Hepatocyte (in vitro differentiated cells): ENCODE measurements at regions not wholly inside any gene's neighbourhood (a gene's known extent, or its start where the extent isn't known, plus 50 kb on each side); places are given as distances from the start of the nearest gene placed in this dataset.

Experiments
- DNase-seq: peaks from one replicate; pipeline ENCODE4 v3.0.0-alpha.2; 2016; ENCODE audit warnings: low spot score
- H2AFZ ChIP-seq: fragments of 200-600 bp; sonication (generic); 2 replicates; pipeline ENCODE4 v1.6.0; 2016; ENCODE audit warnings: antibody characterized with exemption, mild to moderate bottlenecking
- H3K27ac ChIP-seq: fragments of 200-600 bp; sonication (generic); 2 replicates; pipeline ENCODE4 v1.5.1; 2016; ENCODE audit warnings: mild to moderate bottlenecking
- H3K27me3 ChIP-seq: fragments of 200-600 bp; sonication (generic); 2 replicates; pipeline ENCODE4 v1.6.1; 2016
- H3K36me3 ChIP-seq: fragments of 200-600 bp; sonication (generic); replicated peaks from 2 replicates; pipeline ENCODE4 v1.5.1; 2016; ENCODE audit warnings: low read depth; ENCODE audit not compliant: insufficient read depth
- H3K4me1 ChIP-seq: fragments of 200-600 bp; sonication (generic); 2 replicates; pipeline ENCODE4 v1.5.1; 2016; ENCODE audit warnings: mild to moderate bottlenecking, moderate library complexity; ENCODE audit not compliant: insufficient read depth
- H3K4me2 ChIP-seq: fragments of 200-600 bp; sonication (generic); 2 replicates; pipeline ENCODE4 v1.6.0; 2016
- H3K4me3 ChIP-seq: fragments of 200-600 bp; sonication (generic); 2 replicates; pipeline ENCODE4 v1.5.1; 2016; ENCODE audit warnings: mild to moderate bottlenecking
- H3K79me2 ChIP-seq: fragments of 200-600 bp; sonication (generic); 2 replicates; pipeline ENCODE4 v1.6.0; 2017; ENCODE audit warnings: mild to moderate bottlenecking
- H3K9me2 ChIP-seq: fragments of 200-600 bp; sonication (generic); replicated peaks from 2 replicates; pipeline ENCODE4 v1.6.0; 2017; ENCODE audit warnings: mild to moderate bottlenecking; ENCODE audit not compliant: insufficient read depth
- H3K9me3 ChIP-seq: fragments of 200-600 bp; sonication (generic); 2 replicates; pipeline ENCODE4 v1.5.1; 2016; ENCODE audit warnings: low read depth, mild to moderate bottlenecking
- H4K20me1 ChIP-seq: fragments of 200-600 bp; sonication (generic); 2 replicates; pipeline ENCODE4 v1.6.0; 2016; ENCODE audit warnings: mild to moderate bottlenecking; ENCODE audit not compliant: insufficient read depth, poor library complexity, severe bottlenecking
- EZH2 ChIP-seq: fragments of 200-600 bp; sonication (generic); IDR thresholded peaks from 2 replicates; pipeline ENCODE4 v1.6.1; 2016; ENCODE audit warnings: antibody characterized with exemption, mild to moderate bottlenecking, borderline replicate concordance
- EZH2phosphoT487 ChIP-seq: fragments of 200-600 bp; sonication (generic); IDR thresholded peaks from one replicate; pipeline ENCODE4 v1.6.1; 2018; ENCODE audit warnings: antibody characterized with exemption, mild to moderate bottlenecking, low read depth, moderate library complexity; ENCODE audit not compliant: unreplicated experiment, severe bottlenecking
- WGBS: methylation state at CpG from one replicate; pipeline ENCODE4 v1.1.6; 2016; ENCODE audit warnings: low lambda C conversion rate; ENCODE audit errors: missing lambda C conversion rate; 5-methylcytosine and 5-hydroxymethylcytosine counted together
- TF ChIP-seq, protein P1 (sequence below): fragments of 200-600 bp; sonication (generic); IDR thresholded peaks from 2 replicates; pipeline ENCODE4 v1.5.1; 2016; ENCODE audit warnings: antibody characterized with exemption, mild to moderate bottlenecking; ENCODE audit not compliant: poor library complexity

DNA sequence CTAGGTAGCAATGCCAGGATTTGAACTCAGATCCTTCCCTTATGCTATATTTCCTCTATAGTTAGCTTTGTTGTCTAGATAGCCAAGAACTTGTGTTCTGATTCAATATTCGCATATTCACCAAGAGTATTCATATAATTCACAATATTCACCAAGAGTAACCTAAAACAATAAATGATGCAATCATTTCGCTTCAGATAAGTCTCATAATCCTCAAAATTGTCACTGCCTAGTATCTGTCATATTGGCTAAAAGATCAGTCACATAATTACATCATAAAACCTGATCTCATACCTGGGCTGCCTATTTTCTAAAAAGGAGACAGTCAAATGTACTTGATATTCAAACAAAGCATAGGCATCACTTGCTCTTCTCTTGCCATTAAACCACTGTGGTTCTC lies 199.7 kb upstream of the CPEB2 start:
- Histone ChIP-seq H3K27ac (no peak overlapping the region), H3K9me3 (no peaks in the 10 kb centered on the region), H3K36me3 (no peaks in the 10 kb centered on the region), H3K79me2 (no peaks in the 10 kb centered on the region), H3K27me3 (no peaks in the 10 kb centered on the region), H3K4me3 (no peak overlapping the region), H2AFZ (no peak overlapping the region), H3K9me2 (no peaks in the 10 kb centered on the region), H3K4me1 (no peaks in the 10 kb centered on the region), H3K4me2 (no peak overlapping the region), H4K20me1 (no peaks in the 10 kb centered on the region)
- DNase-seq, result no peak
- TF ChIP-seq EZH2phosphoT487, result no peak
- no peak for TF ChIP-seq EZH2
- TF ChIP-seq, protein P1, sequence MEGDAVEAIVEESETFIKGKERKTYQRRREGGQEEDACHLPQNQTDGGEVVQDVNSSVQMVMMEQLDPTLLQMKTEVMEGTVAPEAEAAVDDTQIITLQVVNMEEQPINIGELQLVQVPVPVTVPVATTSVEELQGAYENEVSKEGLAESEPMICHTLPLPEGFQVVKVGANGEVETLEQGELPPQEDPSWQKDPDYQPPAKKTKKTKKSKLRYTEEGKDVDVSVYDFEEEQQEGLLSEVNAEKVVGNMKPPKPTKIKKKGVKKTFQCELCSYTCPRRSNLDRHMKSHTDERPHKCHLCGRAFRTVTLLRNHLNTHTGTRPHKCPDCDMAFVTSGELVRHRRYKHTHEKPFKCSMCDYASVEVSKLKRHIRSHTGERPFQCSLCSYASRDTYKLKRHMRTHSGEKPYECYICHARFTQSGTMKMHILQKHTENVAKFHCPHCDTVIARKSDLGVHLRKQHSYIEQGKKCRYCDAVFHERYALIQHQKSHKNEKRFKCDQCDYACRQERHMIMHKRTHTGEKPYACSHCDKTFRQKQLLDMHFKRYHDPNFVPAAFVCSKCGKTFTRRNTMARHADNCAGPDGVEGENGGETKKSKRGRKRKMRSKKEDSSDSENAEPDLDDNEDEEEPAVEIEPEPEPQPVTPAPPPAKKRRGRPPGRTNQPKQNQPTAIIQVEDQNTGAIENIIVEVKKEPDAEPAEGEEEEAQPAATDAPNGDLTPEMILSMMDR, result no peak
- 89% methylated on average over 2 of the region's 2 CpGs for WGBS

DNA sequence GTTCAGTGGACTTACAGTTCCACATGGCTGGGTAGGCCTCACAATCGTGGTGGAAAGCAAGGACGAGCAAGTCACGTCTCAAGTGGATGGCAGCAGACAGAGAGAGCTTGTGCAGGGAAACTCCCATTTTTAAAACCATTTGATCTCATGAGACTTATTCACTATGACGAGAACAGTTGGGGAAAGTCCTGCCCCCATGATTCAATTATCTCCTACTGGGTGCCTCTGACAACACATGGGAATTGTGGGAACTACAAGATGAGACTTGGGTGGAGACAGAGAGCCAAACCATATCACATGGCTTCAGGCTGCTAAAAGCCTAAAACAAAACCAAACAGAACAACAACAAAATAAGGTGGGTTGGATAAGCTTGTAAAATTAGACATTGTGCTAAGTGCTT lies 194.4 kb upstream of the CPEB2 start:
- Histone ChIP-seq H3K4me3 (no peak overlapping the region), H3K4me2 (no peak overlapping the region), H3K9me3 (no peaks in the 10 kb centered on the region), H3K27me3 (no peaks in the 10 kb centered on the region), H3K4me1 (no peaks in the 10 kb centered on the region), H3K79me2 (no peaks in the 10 kb centered on the region), H4K20me1 (no peaks in the 10 kb centered on the region), H3K36me3 (no peaks in the 10 kb centered on the region), H3K27ac (no peak overlapping the region), H3K9me2 (no peaks in the 10 kb centered on the region), H2AFZ (no peak overlapping the region)
- DNase-seq, result no peak
- TF ChIP-seq EZH2phosphoT487 (no peak), EZH2 (no peak)
- TF ChIP-seq, protein P1, result no peak
- WGBS, result 87% methylated on average over 4 of the region's 4 CpGs

DNA sequence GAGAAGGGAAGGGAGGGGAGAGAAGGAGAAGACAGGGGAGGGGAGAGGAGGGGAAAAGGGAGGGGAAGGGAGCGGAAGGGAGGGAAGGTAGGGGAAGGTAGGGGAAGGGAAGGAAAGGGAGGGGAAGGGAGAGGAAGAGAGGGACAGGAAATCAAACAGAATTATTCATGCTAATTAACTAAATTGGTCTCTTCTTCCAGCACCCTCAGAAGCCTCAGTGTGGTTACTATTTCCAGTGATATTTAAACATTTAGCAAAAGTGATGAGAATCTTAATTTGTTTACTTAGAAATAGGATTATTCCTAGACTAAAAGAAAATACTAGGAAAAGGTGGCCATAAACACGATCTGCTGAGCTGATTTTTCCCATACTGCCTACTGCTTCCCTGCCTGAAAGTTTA lies 193.1 kb upstream of the CPEB2 start:
- 59% methylated on average over 1 of the region's 2 CpGs for WGBS
- Histone ChIP-seq H4K20me1 (no peaks in the 10 kb centered on the region), H3K9me3 (no peaks in the 10 kb centered on the region), H3K4me1 (no peaks in the 10 kb centered on the region), H3K27ac (no peak overlapping the region), H3K36me3 (no peaks in the 10 kb centered on the region), H3K9me2 (no peaks in the 10 kb centered on the region), H3K79me2 (no peaks in the 10 kb centered on the region), H3K4me3 (no peak overlapping the region), H3K27me3 (no peaks in the 10 kb centered on the region), H2AFZ (no peak overlapping the region), H3K4me2 (no peak overlapping the region)
- DNase-seq, result no peak
- no peak for TF ChIP-seq EZH2phosphoT487
- TF ChIP-seq EZH2, result no peak
- TF ChIP-seq, protein P1, result no peak

DNA sequence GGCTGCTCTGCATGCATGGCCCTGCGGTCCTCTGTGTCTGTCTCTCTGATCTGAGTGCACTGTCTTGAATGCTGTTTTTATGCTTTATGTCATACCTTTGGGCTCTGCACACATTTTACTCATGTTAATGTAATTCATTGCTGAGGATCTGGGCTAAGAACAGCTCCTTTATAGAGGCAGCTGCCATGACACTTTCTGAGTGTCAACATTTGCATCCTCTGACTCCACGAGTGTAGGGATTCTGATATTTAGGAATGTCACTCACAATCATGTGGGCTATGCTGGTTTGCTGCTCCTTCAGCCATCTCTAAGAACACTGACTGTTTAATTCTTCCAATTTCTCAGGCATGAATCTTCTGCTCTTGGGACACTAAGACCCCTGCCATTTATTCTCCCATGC lies 192.2 kb upstream of the CPEB2 start:
- H3K27ac ChIP-seq, result no peak overlapping the region
- no peak overlapping the region for H3K4me2 ChIP-seq
- H3K79me2 ChIP-seq, result no peaks in the 10 kb centered on the region
- H4K20me1 ChIP-seq, result no peaks in the 10 kb centered on the region
- H3K9me3 ChIP-seq, result no peaks in the 10 kb centered on the region
- TF ChIP-seq EZH2 (no peak), EZH2phosphoT487 (no peak)
- TF ChIP-seq, protein P1, result no peak
- 74% methylated on average over 2 of the region's 2 CpGs for WGBS
- H3K36me3 ChIP-seq, result no peaks in the 10 kb centered on the region
- no peaks in the 10 kb centered on the region for H3K4me1 ChIP-seq
- H2AFZ ChIP-seq, result no peak overlapping the region
- no peaks in the 10 kb centered on the region for H3K27me3 ChIP-seq
- no peak overlapping the region for H3K4me3 ChIP-seq
- no peak for DNase-seq
- H3K9me2 ChIP-seq, result no peaks in the 10 kb centered on the region
